Bronchial epithelial cell (primary cell): ENCODE measurements at regions not wholly inside any gene's neighbourhood (a gene's known extent, or its start where the extent isn't known, plus 50 kb on each side); places are given as distances from the start of the nearest gene placed in this dataset.

Source experiments
- DNase-seq: peaks from one replicate; pipeline ENCODE4 v3.0.0-alpha.2; 2010; ENCODE audit warnings: low read depth
- FAIRE-seq: peaks from 2 replicates; lab custom pipeline; 2011; peaks lifted over from hg19 to GRCh38; lab: Jason Lieb, UNC
- H3K27me3 ChIP-seq: 2 replicates; pipeline ENCODE4 v1.5.1; 2011; ENCODE audit warnings: low read length; ENCODE audit not compliant: control insufficient read depth, insufficient read depth
- H3K36me3 ChIP-seq: 2 replicates; pipeline ENCODE4 v1.5.1; 2011; ENCODE audit warnings: low read length; ENCODE audit not compliant: control insufficient read depth, insufficient read depth
- H3K4me3 ChIP-seq: 2 replicates; pipeline ENCODE4 v1.5.1; 2011; ENCODE audit warnings: mild to moderate bottlenecking, low read depth, low read length, control low read depth
- TF ChIP-seq, protein P1 (sequence below): IDR thresholded peaks from 2 replicates; pipeline ENCODE4 v1.5.1; 2011; ENCODE audit warnings: mild to moderate bottlenecking, moderate library complexity, low read length, control low read depth, inconsistent platforms; ENCODE audit not compliant: insufficient read depth, severe bottlenecking

DNA sequence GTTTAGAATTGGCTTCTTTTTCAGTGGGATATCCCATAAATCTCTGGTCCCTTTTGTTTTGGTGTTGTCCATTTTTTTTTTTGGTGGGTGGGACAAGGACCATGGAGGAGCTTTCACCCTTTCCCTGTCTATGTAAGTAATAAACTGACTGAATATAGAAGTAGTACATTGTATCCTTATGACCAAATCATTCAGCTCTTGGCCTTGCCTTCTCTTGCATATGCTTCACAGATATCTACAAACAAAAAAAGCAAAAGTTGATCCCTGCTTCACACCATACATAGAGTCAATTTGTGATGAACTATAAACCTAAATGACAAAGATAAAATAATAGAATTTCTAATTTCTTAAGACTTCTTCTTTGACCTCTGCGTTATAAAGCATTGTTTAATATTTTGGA is 59.8 kb downstream of the SIX1 start:
- FAIRE-seq (no peak), DNase-seq (no peak)
- H3K27me3 ChIP-seq = peaks cover 1% of the 10 kb centered on the region
- TF ChIP-seq, protein P1, sequence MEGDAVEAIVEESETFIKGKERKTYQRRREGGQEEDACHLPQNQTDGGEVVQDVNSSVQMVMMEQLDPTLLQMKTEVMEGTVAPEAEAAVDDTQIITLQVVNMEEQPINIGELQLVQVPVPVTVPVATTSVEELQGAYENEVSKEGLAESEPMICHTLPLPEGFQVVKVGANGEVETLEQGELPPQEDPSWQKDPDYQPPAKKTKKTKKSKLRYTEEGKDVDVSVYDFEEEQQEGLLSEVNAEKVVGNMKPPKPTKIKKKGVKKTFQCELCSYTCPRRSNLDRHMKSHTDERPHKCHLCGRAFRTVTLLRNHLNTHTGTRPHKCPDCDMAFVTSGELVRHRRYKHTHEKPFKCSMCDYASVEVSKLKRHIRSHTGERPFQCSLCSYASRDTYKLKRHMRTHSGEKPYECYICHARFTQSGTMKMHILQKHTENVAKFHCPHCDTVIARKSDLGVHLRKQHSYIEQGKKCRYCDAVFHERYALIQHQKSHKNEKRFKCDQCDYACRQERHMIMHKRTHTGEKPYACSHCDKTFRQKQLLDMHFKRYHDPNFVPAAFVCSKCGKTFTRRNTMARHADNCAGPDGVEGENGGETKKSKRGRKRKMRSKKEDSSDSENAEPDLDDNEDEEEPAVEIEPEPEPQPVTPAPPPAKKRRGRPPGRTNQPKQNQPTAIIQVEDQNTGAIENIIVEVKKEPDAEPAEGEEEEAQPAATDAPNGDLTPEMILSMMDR = no peak
- no peaks in the 10 kb centered on the region for H3K36me3 ChIP-seq
- no peak overlapping the region for H3K4me3 ChIP-seq

DNA sequence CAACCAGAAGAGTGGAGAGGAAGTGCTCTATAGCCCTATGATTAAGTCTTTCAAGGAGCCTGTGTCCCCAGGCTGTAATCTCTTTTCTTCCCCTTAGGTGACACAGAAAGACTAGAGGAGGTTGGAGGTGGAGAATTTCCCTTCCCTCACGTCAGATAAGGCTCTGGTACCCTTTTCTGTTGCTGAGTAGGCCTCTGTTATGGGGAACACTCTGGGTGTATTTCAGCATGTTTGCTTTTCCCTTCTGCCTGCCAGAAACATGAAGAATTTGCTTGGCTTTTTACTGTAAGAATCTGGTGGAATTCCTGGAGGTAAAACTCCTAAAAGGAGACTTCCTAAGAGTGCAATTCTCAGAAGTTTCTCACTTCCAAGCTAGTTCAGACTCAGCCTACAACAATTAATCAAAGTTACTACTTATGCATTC is 58.3 kb downstream of the SIX1 start:
- Histone ChIP-seq H3K4me3 (no peak overlapping the region), H3K36me3 (no peaks in the 10 kb centered on the region), H3K27me3 (peaks cover 1% of the 10 kb centered on the region)
- TF ChIP-seq, protein P1 = no peak
- DNase-seq = no peak
- FAIRE-seq = no peak
